Amygdala (tissue), 56 donors: ENCODE measurements at regions not wholly inside any gene's neighbourhood (a gene's known extent, or its start where the extent isn't known, plus 50 kb on each side); places are given as distances from the start of the nearest gene placed in this dataset.

ENCODE experiments used
- DNase-seq, 56 donors: peaks; one replicate each; lab custom pipeline; 2025; lab: John Stamatoyannopoulos, UW

GRCh38 chr7:106426803-106427202 is 142.0 kb upstream of the NAMPT start:
- no peak for DNase-seq

- peak in 16 of 56 donors; percentile 1 to 72 (median 17) for DNase-seq
These were observed 140.4 kb upstream of the NAMPT start for GRCh38 chr7:106425017-106425719.

GRCh38 chr7:106424476-106425016 is 139.8 kb upstream of the NAMPT start:
- no peak for DNase-seq

- no peak for DNase-seq
These were observed 139.2 kb upstream of the NAMPT start for GRCh38 chr7:106423821-106424475.

GRCh38 chr7:106423111-106423510 is 138.3 kb upstream of the NAMPT start:
- no peak for DNase-seq

GRCh38 chr7:106421181-106421762 is 136.5 kb upstream of the NAMPT start:
- DNase-seq = peak in 33 of 56 donors; percentile 5 to 75 (median 27)

GRCh38 chr7:106420736-106421135 is 136.0 kb upstream of the NAMPT start:
- DNase-seq = no peak

- DNase-seq = no peak
These were observed 135.4 kb upstream of the NAMPT start for GRCh38 chr7:106420210-106420609.

- no peak for DNase-seq
These were observed 134.8 kb upstream of the NAMPT start for GRCh38 chr7:106419455-106420182.

- DNase-seq = no peak
These were observed 133.7 kb upstream of the NAMPT start for GRCh38 chr7:106418526-106418925.

GRCh38 chr7:106418094-106418493 is 133.3 kb upstream of the NAMPT start:
- no peak for DNase-seq

GRCh38 chr7:106417273-106417902 is 132.6 kb upstream of the NAMPT start:
- DNase-seq = no peak

- DNase-seq = no peak
These were observed 131.6 kb upstream of the NAMPT start for GRCh38 chr7:106416430-106416829.

- no peak for DNase-seq
These were observed 130.7 kb upstream of the NAMPT start for GRCh38 chr7:106415433-106415832.

GRCh38 chr7:106413446-106413845 is 128.7 kb upstream of the NAMPT start:
- DNase-seq = no peak

- no peak for DNase-seq
These were observed 120.9 kb upstream of the NAMPT start for GRCh38 chr7:106405697-106406141.

GRCh38 chr7:106402898-106403297 is 118.1 kb upstream of the NAMPT start:
- no peak for DNase-seq

GRCh38 chr7:106400923-106401322 is 116.1 kb upstream of the NAMPT start:
- no peak for DNase-seq

- DNase-seq = no peak
These were observed 114.0 kb upstream of the NAMPT start for GRCh38 chr7:106398786-106399185.

GRCh38 chr7:106397994-106398393 is 113.2 kb upstream of the NAMPT start:
- DNase-seq = no peak
